Liver (tissue), 8 donors: ENCODE measurements at regions not wholly inside any gene's neighbourhood (a gene's known extent, or its start where the extent isn't known, plus 50 kb on each side); places are given as distances from the start of the nearest gene placed in this dataset.

ENCODE experiments used
- DNase-seq: peaks from one replicate; pipeline ENCODE4 v3.0.0-alpha.2; 2017; ENCODE audit warnings: low spot score
- H3K27ac ChIP-seq, 2 donors: one replicate each; pipeline ENCODE4 v1.7.0; 2013; ENCODE audit warnings: inconsistent platforms in 2 of 2, low read length in 2 of 2, control low read depth in 1 of 2, low read depth in 1 of 2, mild to moderate bottlenecking in 1 of 2
- H3K27me3 ChIP-seq, 4 donors: one replicate each; pipeline versions ENCODE4 v1.6.1 to v1.7.0; 2013; ENCODE audit warnings: low read length in 3 of 4, inconsistent platforms in 1 of 4, mild to moderate bottlenecking in 1 of 4, moderate library complexity in 1 of 4; ENCODE audit not compliant: control insufficient read depth in 4 of 4, insufficient read depth in 4 of 4
- H3K36me3 ChIP-seq, 4 donors: one replicate each; pipeline versions ENCODE4 v1.6.1 to v1.7.0; 2013; ENCODE audit warnings: low read length in 3 of 4, mild to moderate bottlenecking in 3 of 4, low read depth in 1 of 4, moderate library complexity in 1 of 4; ENCODE audit not compliant: control insufficient read depth in 4 of 4, insufficient read depth in 3 of 4
- H3K4me1 ChIP-seq, 4 donors: one replicate each; pipeline versions ENCODE4 v1.6.1 to v1.7.0; 2013; ENCODE audit warnings: low read length in 3 of 4, mild to moderate bottlenecking in 3 of 4, moderate library complexity in 1 of 4; ENCODE audit not compliant: control insufficient read depth in 4 of 4, insufficient read depth in 4 of 4
- H3K4me3 ChIP-seq, 3 donors: one replicate each; pipeline versions ENCODE4 v1.6.1 to v1.7.0; 2013; ENCODE audit warnings: low read length in 3 of 3, control low read depth in 1 of 3, low read depth in 1 of 3, mild to moderate bottlenecking in 1 of 3
- H3K9ac ChIP-seq, 2 donors: one replicate each; pipeline ENCODE4 v1.7.0; 2013; ENCODE audit warnings: low read length in 2 of 2, mild to moderate bottlenecking in 2 of 2, moderate library complexity in 2 of 2, control low read depth in 1 of 2, low read depth in 1 of 2
- H3K9me3 ChIP-seq, 4 donors: one replicate each; pipeline versions ENCODE4 v1.6.1 to v1.7.0; 2013; ENCODE audit warnings: low read length in 3 of 4; ENCODE audit not compliant: control insufficient read depth in 4 of 4
- ATF3 ChIP-seq: IDR thresholded peaks from 2 replicates; pipeline ENCODE4 v1.6.1; 2016; ENCODE audit warnings: antibody characterized with exemption
- CTCF ChIP-seq: fragments of 150-350 bp; IDR thresholded peaks from 2 replicates; pipeline ENCODE4 v1.5.1; 2017; ENCODE audit warnings: improper control_type of control experiment, low read depth, low read length; ENCODE audit not compliant: missing input control
- FOXA1 ChIP-seq: IDR thresholded peaks from 2 replicates; pipeline ENCODE4 v1.6.1; 2016; ENCODE audit warnings: antibody characterized with exemption
- GABPA ChIP-seq, 2 donors: IDR thresholded peaks in 1 of 2; conservative IDR thresholded peaks in 1 of 2; 2 replicates each; pipeline ENCODE4 v1.6.1; 2016; ENCODE audit warnings: antibody characterized with exemption in 2 of 2, mild to moderate bottlenecking in 1 of 2, moderate library complexity in 1 of 2
- HNF4A ChIP-seq, 2 donors: conservative IDR thresholded peaks; 2 replicates each; pipeline ENCODE4 v1.6.1; 2016; ENCODE audit warnings: antibody characterized with exemption in 2 of 2, mild to moderate bottlenecking in 2 of 2
- HNF4G ChIP-seq: IDR thresholded peaks from 2 replicates; pipeline ENCODE4 v1.6.1; 2016; ENCODE audit warnings: antibody characterized with exemption
- MAX ChIP-seq: IDR thresholded peaks from 2 replicates; pipeline ENCODE4 v1.6.1; 2016; ENCODE audit warnings: antibody characterized with exemption
- NR2F2 ChIP-seq: IDR thresholded peaks from 2 replicates; pipeline ENCODE4 v1.6.1; 2016; ENCODE audit warnings: antibody characterized with exemption
- REST ChIP-seq: IDR thresholded peaks from 2 replicates; pipeline ENCODE4 v1.6.1; 2016; ENCODE audit warnings: antibody characterized with exemption, mild to moderate bottlenecking
- SP1 ChIP-seq: IDR thresholded peaks from 2 replicates; pipeline ENCODE4 v1.6.1; 2018; ENCODE audit warnings: antibody characterized with exemption, mild to moderate bottlenecking
- ZBTB33 ChIP-seq: IDR thresholded peaks from 2 replicates; pipeline ENCODE4 v1.6.1; 2016; ENCODE audit warnings: antibody characterized with exemption
- WGBS: extraction: QIAGEN DNeasy Blood & Tissue Kit; methylation state at CpG from one replicate; pipeline ENCODE4 v1.1.7; 2013; 5-methylcytosine and 5-hydroxymethylcytosine counted together
- donor health status: healthy.
- donor health status: healthy.
- donor health status: healthy.
- donor health status: healthy.
- donor health status: healthy.

- Histone ChIP-seq H3K27ac (no peak overlapping the region), H3K4me1 (no peaks in the 10 kb centered on the region), H3K9me3 (no peaks in the 10 kb centered on the region), H3K4me3 (no peak overlapping the region), H3K9ac (no peak overlapping the region), H3K27me3 (no peaks in the 10 kb centered on the region), H3K36me3 (no peaks in the 10 kb centered on the region)
- no peak for DNase-seq
- TF ChIP-seq MAX (no peak), CTCF (no peak), REST (no peak), ZBTB33 (no peak), FOXA1 (no peak), SP1 (no peak), GABPA (IDR thresholded peaks at IDR 0.05 in 1 of 2, conservative IDR thresholded peaks at IDR 0.05 in 1 of 2) (no peak), ATF3 (no peak), HNF4G (no peak)
- WGBS: 58% methylated on average over 2 of the region's 2 CpGs
Measured at GRCh38 chr4:31054295-31054694, 334.1 kb downstream of the PCDH7 start.

GRCh38 chr4:31058656-31059055, 338.5 kb downstream of the PCDH7 start:
- WGBS: 62% methylated on average over 2 of the region's 2 CpGs
- Histone ChIP-seq H3K27me3 (no peaks in the 10 kb centered on the region), H3K4me1 (no peaks in the 10 kb centered on the region), H3K4me3 (no peak overlapping the region), H3K9me3 (no peaks in the 10 kb centered on the region), H3K36me3 (no peaks in the 10 kb centered on the region), H3K9ac (no peak overlapping the region), H3K27ac (no peak overlapping the region)
- TF ChIP-seq ATF3 (no peak), HNF4G (no peak), ZBTB33 (no peak), MAX (no peak), HNF4A (conservative IDR thresholded peaks at IDR 0.05) (no peak), GABPA (IDR thresholded peaks at IDR 0.05 in 1 of 2, conservative IDR thresholded peaks at IDR 0.05 in 1 of 2) (no peak), NR2F2 (no peak)
- no peak for DNase-seq
